UCSD-AML1 (cell line): ENCODE measurements at regions not wholly inside any gene's neighbourhood (a gene's known extent, or its start where the extent isn't known, plus 50 kb on each side); places are given as distances from the start of the nearest gene placed in this dataset.
"Not testable (repeated sequence)": the region's sequence is repeated elsewhere in the genome, so short reads cannot be mapped to it uniquely, and the experiment has no call there.

ENCODE experiments used
- DNase-seq: peaks from one replicate; lab custom pipeline; 2025; ENCODE audit not compliant: unreplicated experiment; lab: John Stamatoyannopoulos, UW

- DNase-seq, result no peak
Measured at GRCh38 chr12:75766263-75767160, 255.1 kb upstream of the KRR1 start.

- no peak for DNase-seq
Measured at GRCh38 chr12:75765170-75766059, 254.0 kb upstream of the KRR1 start.

- DNase-seq, result no peak
Measured at GRCh38 chr12:75764091-75764841, 252.9 kb upstream of the KRR1 start.

- DNase-seq, result no peak
Measured at GRCh38 chr12:75760573-75761294, 249.3 kb upstream of the KRR1 start.

GRCh38 chr12:75759842-75760572, 248.6 kb upstream of the KRR1 start:
- no peak for DNase-seq

- no peak for DNase-seq
Measured at GRCh38 chr12:75759196-75759595, 247.8 kb upstream of the KRR1 start.

GRCh38 chr12:75756771-75757170, 245.4 kb upstream of the KRR1 start:
- DNase-seq, result no peak

GRCh38 chr12:75756111-75756510, 244.7 kb upstream of the KRR1 start:
- no peak for DNase-seq

- no peak for DNase-seq
Measured at GRCh38 chr12:75754698-75755097, 243.3 kb upstream of the KRR1 start.

- DNase-seq, result no peak
Measured at GRCh38 chr12:75754141-75754540, 242.7 kb upstream of the KRR1 start.

- DNase-seq, result no peak
Measured at GRCh38 chr12:75751769-75752471, 240.5 kb upstream of the KRR1 start.

GRCh38 chr12:75750716-75751306, 239.4 kb upstream of the KRR1 start:
- no peak for DNase-seq

- DNase-seq, result not testable (repeated sequence)
Measured at GRCh38 chr12:75748990-75749389, 237.6 kb upstream of the KRR1 start.

- DNase-seq, result no peak
Measured at GRCh38 chr12:75748136-75748535, 236.7 kb upstream of the KRR1 start.

- DNase-seq, result no peak
Measured at GRCh38 chr12:75747572-75748021, 236.2 kb upstream of the KRR1 start.

GRCh38 chr12:75746621-75747020, 235.2 kb upstream of the KRR1 start:
- no peak for DNase-seq

GRCh38 chr12:75744607-75745256, 233.3 kb upstream of the KRR1 start:
- no peak for DNase-seq

- DNase-seq, result no peak
Measured at GRCh38 chr12:75742961-75743360, 231.6 kb upstream of the KRR1 start.
